HUES64 (cell line): ENCODE measurements at regions not wholly inside any gene's neighbourhood (a gene's known extent, or its start where the extent isn't known, plus 50 kb on each side); places are given as distances from the start of the nearest gene placed in this dataset.
"Not testable (repeated sequence)": the region's sequence is repeated elsewhere in the genome, so short reads cannot be mapped to it uniquely, and the experiment has no call there.

Source experiments
- H3K27ac ChIP-seq: 2 replicates; pipeline ENCODE4 v1.7.0; 2013; ENCODE audit warnings: low read depth, low read length, inconsistent platforms
- H3K27me3 ChIP-seq: 2 replicates; pipeline ENCODE4 v1.6.1; 2013; ENCODE audit warnings: mild to moderate bottlenecking, low read length; ENCODE audit not compliant: insufficient read depth
- H3K36me3 ChIP-seq: 2 replicates; pipeline ENCODE4 v1.6.1; 2013; ENCODE audit warnings: mild to moderate bottlenecking, low read length; ENCODE audit not compliant: insufficient read depth
- H3K4me1 ChIP-seq: 2 replicates; pipeline ENCODE4 v1.6.1; 2013; ENCODE audit warnings: mild to moderate bottlenecking, low read length, moderate library complexity; ENCODE audit not compliant: insufficient read depth
- H3K4me3 ChIP-seq: 2 replicates; pipeline ENCODE4 v1.5.1; 2013; ENCODE audit warnings: mild to moderate bottlenecking, low read length, moderate library complexity
- H3K9ac ChIP-seq: 2 replicates; pipeline ENCODE4 v1.6.1; 2013; ENCODE audit warnings: mild to moderate bottlenecking, low read depth, low read length
- H3K9me3 ChIP-seq: 2 replicates; pipeline ENCODE4 v1.6.1; 2013; ENCODE audit warnings: low read depth, low read length; ENCODE audit not compliant: insufficient read depth
- WGBS: fragments of 150-250, 120-280 bp; methylation state at CpG from one replicate; pipeline ENCODE4 v1.1.7; 2013; ENCODE audit warnings: missing lambda C conversion rate; 5-methylcytosine and 5-hydroxymethylcytosine counted together

GRCh38 chr6:93021235-93021915 lies 398.0 kb downstream of the EPHA7 start:
- Histone ChIP-seq H3K36me3 (no peaks in the 10 kb centered on the region), H3K4me3 (no peak overlapping the region), H3K4me1 (peaks cover 5% of the 10 kb centered on the region; the same call in 1 of the 2 replicates), H3K27me3 (no peaks in the 10 kb centered on the region), H3K9me3 (no peaks in the 10 kb centered on the region), H3K27ac (no peak overlapping the region), H3K9ac (no peak overlapping the region)
- 88% methylated on average over 6 of the region's 7 CpGs for WGBS

- Histone ChIP-seq H3K4me1 (peaks cover 7% of the 10 kb centered on the region; the same call in 1 of the 2 replicates), H3K27ac (no peak overlapping the region), H3K27me3 (no peaks in the 10 kb centered on the region), H3K4me3 (no peak overlapping the region), H3K36me3 (no peaks in the 10 kb centered on the region), H3K9ac (no peak overlapping the region), H3K9me3 (no peaks in the 10 kb centered on the region)
- 85% methylated on average over 1 of the region's 1 CpG for WGBS
Measured at GRCh38 chr6:93017626-93018025, 401.7 kb downstream of the EPHA7 start.

- Histone ChIP-seq H3K4me1 (peaks cover 8% of the 10 kb centered on the region; the same call in 1 of the 2 replicates), H3K27ac (no peak overlapping the region), H3K9ac (no peak overlapping the region), H3K9me3 (no peaks in the 10 kb centered on the region), H3K4me3 (no peak overlapping the region), H3K36me3 (no peaks in the 10 kb centered on the region), H3K27me3 (no peaks in the 10 kb centered on the region)
- WGBS = 70% methylated on average over 2 of the region's 2 CpGs
Measured at GRCh38 chr6:93017213-93017612, 402.1 kb downstream of the EPHA7 start.

GRCh38 chr6:93013054-93013453 lies 406.3 kb downstream of the EPHA7 start:
- H3K36me3 ChIP-seq = no peaks in the 10 kb centered on the region
- 100% methylated on average over 1 of the region's 2 CpGs for WGBS
- no peaks in the 10 kb centered on the region for H3K27me3 ChIP-seq
- 0 out of 2 replicates have a peak, but pooled peaks cover 3% of the 10 kb centered on the region for H3K4me1 ChIP-seq
- no peak overlapping the region for H3K27ac ChIP-seq
- no peak overlapping the region for H3K9ac ChIP-seq
- no peaks in the 10 kb centered on the region for H3K9me3 ChIP-seq
- H3K4me3 ChIP-seq = no peak overlapping the region

GRCh38 chr6:93008375-93008774 lies 411.0 kb downstream of the EPHA7 start:
- no peak overlapping the region for H3K9ac ChIP-seq
- H3K9me3 ChIP-seq = no peaks in the 10 kb centered on the region
- H3K36me3 ChIP-seq = no peaks in the 10 kb centered on the region
- 0 out of 2 replicates have a peak, but pooled peaks cover 3% of the 10 kb centered on the region for H3K4me1 ChIP-seq
- H3K27ac ChIP-seq = no peak overlapping the region
- H3K27me3 ChIP-seq = no peaks in the 10 kb centered on the region
- H3K4me3 ChIP-seq = no peak overlapping the region

GRCh38 chr6:92989656-92990055 lies 429.7 kb downstream of the EPHA7 start:
- no peaks in the 10 kb centered on the region for H3K4me1 ChIP-seq
- H3K27me3 ChIP-seq = no peaks in the 10 kb centered on the region
- no peaks in the 10 kb centered on the region for H3K9me3 ChIP-seq
- H3K27ac ChIP-seq = no peak overlapping the region
- H3K36me3 ChIP-seq = no peaks in the 10 kb centered on the region
- 82% methylated on average over 2 of the region's 3 CpGs for WGBS
- H3K4me3 ChIP-seq = no peak overlapping the region
- no peak overlapping the region for H3K9ac ChIP-seq

- Histone ChIP-seq H3K4me1 (no peaks in the 10 kb centered on the region), H3K27ac (no peak overlapping the region), H3K4me3 (no peak overlapping the region), H3K9ac (no peak overlapping the region), H3K27me3 (no peaks in the 10 kb centered on the region), H3K36me3 (no peaks in the 10 kb centered on the region), H3K9me3 (no peaks in the 10 kb centered on the region)
- WGBS = 97% methylated on average over 2 of the region's 2 CpGs
Measured at GRCh38 chr6:92979281-92979680, 440.1 kb downstream of the EPHA7 start.

GRCh38 chr6:92977018-92977417 lies 442.3 kb downstream of the EPHA7 start:
- H3K9me3 ChIP-seq = no peaks in the 10 kb centered on the region
- H3K36me3 ChIP-seq = no peaks in the 10 kb centered on the region
- H3K27ac ChIP-seq = no peak overlapping the region
- no peak overlapping the region for H3K4me3 ChIP-seq
- 87% methylated on average over 1 of the region's 1 CpG for WGBS
- H3K9ac ChIP-seq = no peak overlapping the region
- no peaks in the 10 kb centered on the region for H3K27me3 ChIP-seq
- H3K4me1 ChIP-seq = no peaks in the 10 kb centered on the region

GRCh38 chr6:92967362-92967761 lies 452.0 kb downstream of the EPHA7 start:
- H3K36me3 ChIP-seq = no peaks in the 10 kb centered on the region
- no peaks in the 10 kb centered on the region for H3K9me3 ChIP-seq
- H3K4me3 ChIP-seq = no peak overlapping the region
- H3K27ac ChIP-seq = no peak overlapping the region
- H3K9ac ChIP-seq = no peak overlapping the region
- no peaks in the 10 kb centered on the region for H3K27me3 ChIP-seq
- H3K4me1 ChIP-seq = no peaks in the 10 kb centered on the region

- Histone ChIP-seq H3K9ac (no peak overlapping the region), H3K27me3 (no peaks in the 10 kb centered on the region), H3K36me3 (no peaks in the 10 kb centered on the region), H3K9me3 (peaks cover 13% of the 10 kb centered on the region), H3K4me1 (no peaks in the 10 kb centered on the region), H3K27ac (no peak overlapping the region), H3K4me3 (no peak overlapping the region)
- 79% methylated on average over 1 of the region's 1 CpG for WGBS
Measured at GRCh38 chr6:92962846-92963245, 456.5 kb downstream of the EPHA7 start.

- H3K9ac ChIP-seq, H3K27me3 ChIP-seq, H3K4me3 ChIP-seq, H3K9me3 ChIP-seq, H3K36me3 ChIP-seq, H3K27ac ChIP-seq, H3K4me1 ChIP-seq: not testable (repeated sequence)
- WGBS = 90% methylated on average over 7 of the region's 7 CpGs
Measured at GRCh38 chr6:92952111-92952510, 467.2 kb downstream of the EPHA7 start.

GRCh38 chr6:92945799-92946198 lies 473.6 kb downstream of the EPHA7 start:
- H3K27ac ChIP-seq = no peak overlapping the region
- no peaks in the 10 kb centered on the region for H3K4me1 ChIP-seq
- WGBS = 95% methylated on average over 3 of the region's 3 CpGs
- no peak overlapping the region for H3K9ac ChIP-seq
- H3K4me3 ChIP-seq = no peak overlapping the region
- H3K27me3 ChIP-seq = no peaks in the 10 kb centered on the region
- no peaks in the 10 kb centered on the region for H3K36me3 ChIP-seq
- H3K9me3 ChIP-seq = no peaks in the 10 kb centered on the region
